ELR (cell line): ENCODE measurements at regions not wholly inside any gene's neighbourhood (a gene's known extent, or its start where the extent isn't known, plus 50 kb on each side); places are given as distances from the start of the nearest gene placed in this dataset.

Experiments used
- DNase-seq: peaks from one replicate; pipeline ENCODE4 v3.0.0-alpha.2; 2015; ENCODE audit warnings: low read depth

- DNase-seq: peak; percentile 51
Measured at GRCh38 chr11:40062616-40063015, 1396.8 kb downstream of the LRRC4C start.

GRCh38 chr11:40061221-40061620 is 1398.2 kb downstream of the LRRC4C start:
- no peak for DNase-seq

- DNase-seq: peak; percentile 7
Measured at GRCh38 chr11:40054631-40055030, 1404.8 kb downstream of the LRRC4C start.

GRCh38 chr11:40045312-40045711 is 1414.1 kb downstream of the LRRC4C start:
- DNase-seq: no peak

GRCh38 chr11:40037005-40037404 is 1422.4 kb downstream of the LRRC4C start:
- no peak for DNase-seq

GRCh38 chr11:40032331-40032730 is 1427.1 kb downstream of the LRRC4C start:
- no peak for DNase-seq

- no peak for DNase-seq
Measured at GRCh38 chr11:40030867-40031266, 1428.6 kb downstream of the LRRC4C start.

DNA sequence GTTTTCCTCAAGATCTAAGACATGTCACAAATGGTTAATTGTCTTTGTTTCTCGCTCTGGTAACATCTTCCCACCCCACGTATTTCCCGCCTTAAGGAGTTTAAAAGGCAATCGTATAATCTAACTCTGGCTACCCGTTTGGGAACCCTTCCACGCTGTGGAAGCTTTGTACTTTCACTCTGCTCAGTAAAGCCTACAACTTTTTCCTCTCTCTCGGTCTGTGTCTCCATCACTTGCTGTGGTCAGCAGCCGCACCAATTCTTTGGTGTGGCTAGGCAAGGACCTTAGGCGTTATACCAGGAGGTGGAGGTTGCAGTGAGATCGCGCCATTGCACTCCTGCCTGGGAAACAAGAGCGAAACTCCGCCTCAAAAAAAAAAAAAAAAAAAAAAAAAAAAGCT is 1430.1 kb downstream of the LRRC4C start:
- DNase-seq: no peak

DNA sequence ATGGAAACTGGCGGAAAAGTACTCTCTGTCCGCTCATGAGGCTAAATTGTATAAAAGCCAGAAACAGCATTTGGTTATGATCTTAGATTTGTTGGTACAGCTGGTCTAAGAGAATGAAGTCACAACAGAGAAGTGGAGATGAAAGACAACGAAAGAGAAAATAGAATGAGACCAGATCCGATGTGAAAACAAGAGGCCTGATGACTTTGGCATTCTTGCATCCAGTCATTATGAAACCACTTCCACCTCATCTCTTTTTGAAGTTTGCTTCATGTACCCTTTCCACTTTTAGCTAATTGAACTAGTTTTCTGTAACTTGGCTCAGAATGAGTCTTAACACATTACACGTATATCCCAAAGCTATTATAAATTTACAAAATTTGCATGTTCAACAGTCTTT is 1431.7 kb downstream of the LRRC4C start:
- no peak for DNase-seq

DNA sequence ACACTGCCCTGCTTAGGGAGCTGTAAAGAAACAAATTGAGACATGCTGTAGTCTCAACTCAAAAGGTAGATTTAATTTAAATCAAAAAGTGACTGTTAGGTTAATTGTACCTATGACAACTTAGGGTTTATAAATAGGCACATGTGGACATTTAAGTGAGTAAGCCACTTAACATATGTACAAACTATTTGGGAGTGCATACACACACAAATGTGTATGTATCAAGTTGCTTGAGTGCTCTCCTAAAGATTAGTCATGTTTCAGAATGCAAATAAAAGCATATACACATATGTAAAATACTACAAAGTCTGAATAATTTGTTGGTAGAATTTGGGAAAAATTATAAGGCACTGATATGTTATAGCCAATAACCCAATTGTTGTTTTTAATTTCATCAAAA is 1435.7 kb downstream of the LRRC4C start:
- no peak for DNase-seq

- no peak for DNase-seq
Measured at GRCh38 chr11:40010011-40010410, 1449.4 kb downstream of the LRRC4C start.

GRCh38 chr11:39992551-39992950 is 1466.9 kb downstream of the LRRC4C start:
- no peak for DNase-seq

DNA sequence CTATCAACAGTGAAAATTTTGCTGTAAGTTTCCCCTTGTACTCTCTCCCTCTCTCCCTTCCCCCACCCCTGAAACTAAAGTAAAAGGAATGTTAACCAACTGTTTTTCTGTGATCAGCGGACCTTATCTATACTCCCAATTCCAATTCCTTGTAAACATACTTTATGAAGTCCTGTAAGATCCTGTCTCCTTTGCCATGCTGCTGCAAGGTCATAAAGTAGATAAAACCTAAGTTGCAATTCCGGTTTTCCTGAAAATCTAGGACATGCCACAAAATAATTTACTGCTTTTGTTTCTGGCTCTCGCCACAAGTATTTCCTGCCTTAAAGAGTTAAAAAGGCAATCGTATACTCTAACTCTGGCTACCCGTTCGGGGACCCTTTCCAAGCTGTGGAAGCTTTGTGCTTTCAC is 1469.0 kb downstream of the LRRC4C start:
- no peak for DNase-seq

- no peak for DNase-seq
Measured at GRCh38 chr11:39975091-39975490, 1484.4 kb downstream of the LRRC4C start.

- no peak for DNase-seq
Measured at GRCh38 chr11:39972461-39972860, 1487.0 kb downstream of the LRRC4C start.

GRCh38 chr11:39971938-39972337 is 1487.5 kb downstream of the LRRC4C start:
- DNase-seq: no peak

- DNase-seq: no peak
Measured at GRCh38 chr11:39968071-39968470, 1491.4 kb downstream of the LRRC4C start.

DNA sequence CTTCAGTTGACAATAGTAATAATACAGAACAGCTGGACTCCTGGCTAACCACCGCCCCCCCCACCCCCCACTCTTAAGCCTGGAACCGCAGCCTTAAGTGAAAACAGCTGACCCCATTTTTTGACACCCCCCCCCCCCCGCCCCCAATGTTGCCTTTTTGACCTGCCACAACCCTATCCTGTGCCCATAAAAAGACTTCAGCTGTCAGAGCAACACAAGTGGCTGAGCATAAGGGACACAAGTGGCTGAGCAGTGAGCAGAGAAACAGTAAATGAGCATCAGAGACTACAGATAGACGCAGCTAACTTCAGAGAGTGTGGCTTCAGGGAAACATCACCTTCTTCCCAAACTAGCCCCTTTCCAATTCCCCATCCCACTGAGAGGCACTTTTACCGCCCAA is 1493.8 kb downstream of the LRRC4C start:
- no peak for DNase-seq

- DNase-seq: no peak
Measured at GRCh38 chr11:39960206-39960605, 1499.2 kb downstream of the LRRC4C start.

- no peak for DNase-seq
Measured at GRCh38 chr11:39932966-39933365, 1526.5 kb downstream of the LRRC4C start.

GRCh38 chr11:39917256-39917655 is 1542.2 kb downstream of the LRRC4C start:
- no peak for DNase-seq

- DNase-seq: peak; percentile 24
Measured at GRCh38 chr11:39910087-39910486, 1549.4 kb downstream of the LRRC4C start.

DNA sequence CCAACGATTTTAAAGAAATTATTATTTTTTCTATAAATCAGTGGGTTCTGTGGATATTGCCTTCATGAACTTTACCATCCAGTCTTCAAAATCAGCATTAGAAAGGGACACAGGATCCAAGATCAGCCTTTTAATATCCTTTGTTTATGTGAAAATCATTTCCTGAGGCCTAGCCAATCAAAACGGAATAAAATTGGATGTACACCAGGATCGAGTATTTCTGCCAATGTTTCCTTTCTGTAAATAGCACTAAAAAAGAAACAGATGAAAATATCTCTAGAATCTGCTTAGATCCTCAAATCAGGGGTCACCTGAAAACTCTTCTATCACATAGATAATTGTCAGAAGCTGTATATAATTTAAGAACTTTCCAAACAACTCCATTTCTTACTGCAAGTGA is 1598.5 kb downstream of the LRRC4C start:
- no peak for DNase-seq

GRCh38 chr11:39817241-39817640 is 1642.2 kb downstream of the LRRC4C start:
- no peak for DNase-seq

- no peak for DNase-seq
Measured at GRCh38 chr11:39810358-39810757, 1649.1 kb downstream of the LRRC4C start.
